GM19395 (cell line): ENCODE measurements at regions not wholly inside any gene's neighbourhood (a gene's known extent, or its start where the extent isn't known, plus 50 kb on each side); places are given as distances from the start of the nearest gene placed in this dataset.
"Not testable (repeated sequence)": the region's sequence is repeated elsewhere in the genome, so short reads cannot be mapped to it uniquely, and the experiment has no call there.

Source experiments
- ATAC-seq: cut with Tn5 transposase; IDR thresholded peaks from one replicate; pipeline ENCODE4 v1.9.1; 2021; ENCODE audit warnings: mild to moderate bottlenecking, moderate library complexity; ENCODE audit not compliant: unreplicated experiment

DNA sequence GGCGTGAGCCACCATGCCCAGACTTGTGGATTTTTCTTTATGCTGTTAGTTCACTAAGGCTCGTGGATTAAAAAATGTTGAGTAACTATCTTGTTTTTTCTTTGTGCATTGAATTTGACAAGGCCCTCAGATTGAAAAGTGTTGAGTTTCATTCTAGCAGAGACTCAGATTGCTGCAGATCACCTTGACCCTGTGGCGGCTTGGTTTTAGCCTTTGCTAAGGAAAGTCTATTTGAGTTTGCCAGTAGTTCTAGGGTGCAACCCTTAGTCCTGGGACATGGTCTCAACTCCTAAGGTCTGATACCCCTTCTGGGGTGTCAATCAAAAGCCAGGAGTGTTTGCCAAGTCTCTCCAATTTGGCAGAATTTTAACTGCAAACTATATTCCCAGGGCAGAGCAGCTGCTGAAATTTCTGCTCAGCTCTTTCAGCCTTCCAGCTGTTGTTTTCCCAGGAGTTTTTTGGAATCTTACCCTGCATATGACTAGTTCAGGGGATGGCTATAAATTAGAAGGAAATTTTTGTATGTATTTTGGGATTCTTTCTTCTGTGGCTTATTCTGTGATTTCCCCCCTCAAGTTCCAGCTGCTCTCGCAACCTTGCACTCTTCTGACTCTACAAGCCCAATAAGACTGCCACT lies 84.3 kb upstream of the HAND1 start:
- no peak for ATAC-seq

DNA sequence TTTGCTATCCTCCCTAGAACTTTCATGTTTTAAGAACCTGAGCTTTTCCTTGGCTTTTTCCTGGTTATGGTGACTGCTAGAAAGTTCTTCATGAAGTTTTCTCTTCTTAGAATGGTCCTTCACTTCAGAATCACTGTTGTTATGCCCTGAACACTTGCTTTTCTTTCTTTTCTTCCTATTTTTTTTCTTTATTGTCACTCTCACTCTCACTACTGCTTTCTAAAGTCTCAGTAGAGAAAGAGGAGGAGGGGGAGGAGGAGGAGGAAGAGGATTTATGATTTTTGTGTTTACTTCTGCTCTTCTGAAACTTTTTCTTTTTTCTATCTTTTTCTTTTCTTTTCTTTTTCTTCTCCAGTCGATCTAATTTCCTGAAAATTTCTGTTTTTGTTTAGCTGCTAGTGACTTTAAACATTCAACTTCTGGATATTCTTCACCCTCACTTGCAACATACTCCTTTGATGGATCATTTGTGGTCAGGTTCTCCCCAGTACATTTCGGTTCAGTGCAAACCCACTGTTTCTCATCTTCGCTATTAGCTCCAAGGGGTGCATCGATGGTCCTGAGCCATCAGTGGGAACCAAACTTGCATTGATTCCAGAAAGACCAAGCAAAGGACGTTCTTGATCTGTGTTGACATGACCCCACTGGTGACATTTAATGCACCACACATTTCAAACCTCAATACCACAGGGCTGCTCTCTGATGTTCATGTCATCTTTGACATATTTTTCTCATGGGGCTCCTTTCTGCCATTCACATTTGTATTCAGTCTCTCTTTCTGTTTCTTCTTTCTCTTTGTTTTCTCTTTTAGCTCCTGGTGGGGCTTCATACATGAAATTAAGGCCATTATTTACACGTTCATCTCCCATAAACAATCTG lies 81.6 kb upstream of the HAND1 start:
- ATAC-seq = no peak

DNA sequence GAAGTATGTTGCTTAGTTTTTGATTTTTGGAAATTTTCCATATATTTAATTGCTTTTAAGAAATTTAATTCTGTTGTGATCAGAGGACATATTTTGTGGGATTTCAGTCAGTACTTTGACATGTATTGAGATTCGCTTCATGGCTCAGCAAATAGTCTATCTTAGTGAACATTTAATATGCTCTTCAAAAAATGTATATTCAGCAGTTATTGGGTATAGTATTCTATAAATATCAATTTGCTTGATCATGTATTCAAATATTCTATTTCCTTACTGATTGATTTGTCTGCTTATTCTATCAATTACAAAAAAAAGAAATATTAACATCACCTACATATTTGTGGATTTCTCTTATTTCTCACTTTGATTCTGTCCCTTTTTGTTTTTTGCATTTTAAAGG lies 79.5 kb upstream of the HAND1 start:
- no peak for ATAC-seq

DNA sequence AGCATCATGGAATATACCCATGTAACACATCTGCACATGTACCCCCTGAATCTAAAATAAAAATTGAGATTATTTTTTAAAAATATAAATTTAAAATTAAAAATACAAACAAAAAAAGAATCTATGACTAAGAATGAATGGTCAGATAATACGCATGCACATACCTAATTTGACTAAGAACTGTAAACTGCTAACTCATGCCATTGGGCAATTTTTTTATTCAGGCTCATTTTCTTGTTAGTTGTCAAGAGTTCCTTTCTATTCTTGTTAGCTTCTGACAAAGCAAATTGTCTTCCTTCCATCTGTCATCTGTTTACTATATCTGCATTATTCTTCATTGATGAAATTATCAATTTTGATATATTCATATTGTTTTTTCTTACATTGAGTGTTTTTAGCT lies 69.5 kb upstream of the HAND1 start:
- no peak for ATAC-seq

DNA sequence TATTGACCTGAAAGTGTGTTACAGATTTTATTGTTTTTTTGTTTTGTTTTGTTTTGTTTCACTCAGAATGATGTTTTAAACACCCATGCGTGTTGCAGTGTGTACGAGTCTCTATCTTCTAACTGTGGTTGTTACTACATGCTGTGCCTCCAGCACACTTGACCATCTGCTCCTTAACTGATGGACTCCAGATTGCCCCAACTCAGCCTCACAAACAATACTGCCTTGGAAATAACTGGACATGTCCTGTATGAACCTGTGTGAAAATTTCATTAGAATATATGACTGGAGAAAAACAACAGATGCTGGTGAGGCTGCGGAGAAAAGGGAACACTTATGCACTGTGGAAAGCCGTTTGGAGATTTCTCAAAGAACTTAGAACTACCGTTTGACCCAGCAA lies 68.7 kb upstream of the HAND1 start:
- ATAC-seq = no peak

DNA sequence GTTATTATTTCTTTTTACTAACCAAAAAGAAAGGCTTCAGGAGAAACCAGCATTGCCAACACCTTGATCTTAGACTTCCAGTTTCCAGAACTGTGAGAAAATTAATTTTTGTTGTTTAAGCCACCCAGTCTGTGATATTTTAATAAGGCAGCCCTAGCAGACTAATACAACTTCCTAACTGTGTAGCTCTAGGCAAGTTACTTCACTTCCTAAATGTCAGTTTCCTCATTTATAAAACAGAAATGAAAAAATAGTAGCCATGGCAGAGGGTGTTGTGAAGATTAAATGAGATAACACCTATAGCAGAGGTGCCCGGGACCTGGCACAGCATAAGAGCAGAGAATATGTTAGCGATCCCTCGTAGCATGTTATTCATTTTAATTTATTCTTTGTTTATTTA lies 66.6 kb upstream of the HAND1 start:
- ATAC-seq = no peak

DNA sequence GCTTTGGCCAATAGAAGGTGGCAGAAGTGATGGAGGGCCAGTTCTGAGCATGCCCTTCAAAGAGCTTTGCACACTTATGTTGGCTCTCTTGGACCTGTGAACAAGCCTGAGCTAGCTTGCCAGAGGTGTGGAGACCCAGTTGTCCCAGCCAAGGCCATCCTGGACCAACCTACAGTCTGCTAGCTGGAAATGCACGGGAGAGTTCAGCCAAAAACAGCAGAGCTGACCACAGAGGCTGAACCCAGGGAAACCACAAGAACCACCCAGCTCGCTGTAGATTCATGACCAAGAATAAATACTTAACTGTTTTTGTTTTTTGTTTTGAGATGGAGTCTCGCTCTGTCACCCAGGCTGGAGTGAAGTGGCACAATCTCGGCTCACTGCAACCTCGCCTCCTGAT lies 65.4 kb upstream of the HAND1 start:
- ATAC-seq = no peak

DNA sequence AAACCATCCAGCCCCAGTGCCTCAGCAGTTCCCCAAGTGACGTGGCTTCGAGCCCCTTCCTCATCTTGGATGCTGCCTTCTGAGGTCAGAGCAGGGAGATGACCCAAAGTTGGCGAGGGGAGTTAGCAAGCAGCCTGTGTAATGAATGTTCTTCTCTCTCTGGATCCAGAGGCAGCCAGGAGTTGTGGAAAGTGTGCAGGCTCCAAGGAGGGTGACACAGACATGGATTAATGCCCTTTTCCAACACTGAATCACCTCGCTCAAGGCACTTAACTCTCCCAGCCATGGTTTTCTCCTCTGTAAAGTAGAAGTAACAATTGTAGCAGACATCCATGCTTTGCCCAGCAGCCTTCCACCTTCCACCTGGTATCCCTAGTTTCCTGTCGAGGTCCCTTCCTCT lies 64.6 kb upstream of the HAND1 start:
- ATAC-seq = no peak

DNA sequence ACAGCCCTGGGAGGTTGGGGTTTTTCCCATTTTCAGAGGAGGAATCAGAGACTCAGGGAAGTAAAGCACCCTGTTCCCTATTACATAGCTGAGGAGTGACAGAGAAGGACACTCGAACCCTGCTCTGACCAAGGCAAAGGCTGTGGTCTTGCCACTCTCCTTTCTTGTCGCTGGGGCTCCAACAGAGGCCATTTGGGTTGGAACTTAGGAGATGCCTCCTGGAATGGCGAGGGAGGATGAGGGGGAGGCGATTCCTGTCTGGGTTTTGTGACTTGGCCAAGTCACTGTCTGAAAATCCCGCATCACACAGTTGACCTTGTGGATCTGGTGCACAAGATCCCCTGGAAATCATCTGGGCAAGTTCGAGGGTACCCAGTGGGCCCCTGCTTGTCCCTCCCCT lies 64.0 kb upstream of the HAND1 start:
- no peak for ATAC-seq

DNA sequence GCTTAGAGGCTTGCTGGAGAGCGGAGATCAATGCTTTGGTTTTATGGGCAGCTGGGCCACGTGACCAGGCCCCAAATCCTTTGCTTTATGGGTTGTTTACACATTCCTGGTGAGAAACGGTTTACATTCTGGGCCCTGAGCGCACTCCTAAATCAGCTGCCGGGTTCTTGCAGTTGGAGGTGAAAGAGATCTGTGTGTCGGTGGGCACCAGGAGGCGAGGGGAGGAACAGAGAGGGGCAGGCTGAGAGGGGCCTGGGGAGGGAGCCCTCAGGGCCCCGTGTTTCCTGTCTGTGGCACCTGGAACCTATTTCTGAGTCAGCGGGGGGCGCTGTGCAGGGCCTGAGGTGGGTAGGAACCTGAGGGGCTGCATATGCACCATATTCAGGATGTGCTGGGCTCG lies 63.5 kb upstream of the HAND1 start:
- ATAC-seq = no peak

DNA sequence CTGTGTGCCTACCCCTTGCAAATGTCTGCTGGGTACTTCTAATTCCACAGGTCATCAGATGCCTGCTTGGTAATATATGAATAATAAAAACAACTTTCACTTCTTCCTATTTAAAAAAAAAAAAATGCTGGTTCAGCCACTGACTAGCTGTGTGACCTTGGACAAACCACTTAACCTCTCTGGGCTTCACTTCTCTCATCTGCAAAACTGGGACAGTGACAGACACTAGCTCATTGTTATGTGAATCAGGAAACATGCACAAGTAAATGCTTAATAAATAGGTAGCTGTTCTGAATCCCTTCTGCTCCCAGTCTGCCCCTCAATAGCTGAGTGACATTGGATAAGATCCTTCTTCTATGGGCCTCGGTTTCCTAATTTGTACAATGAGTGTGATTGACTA lies 62.6 kb upstream of the HAND1 start:
- no peak for ATAC-seq

DNA sequence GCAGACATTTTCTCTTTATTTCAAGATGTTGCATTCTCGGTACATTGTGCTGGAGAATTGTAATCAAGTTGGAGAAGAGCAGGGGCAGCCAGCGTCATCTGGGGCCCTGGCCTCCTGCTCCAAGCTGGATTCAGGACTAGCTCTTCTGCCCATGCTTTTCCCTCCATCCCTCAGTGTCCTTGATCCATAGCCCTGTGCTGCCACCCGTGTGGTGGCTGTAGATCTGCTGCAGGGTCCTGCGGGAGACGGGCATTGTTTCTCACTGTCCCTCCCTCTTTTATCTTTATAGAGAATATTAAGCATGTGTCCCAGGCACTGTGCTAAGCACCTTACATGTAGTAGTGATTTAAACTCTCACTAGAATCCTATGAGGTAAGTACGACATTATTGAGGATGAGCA lies 60.5 kb upstream of the HAND1 start:
- ATAC-seq = no peak

DNA sequence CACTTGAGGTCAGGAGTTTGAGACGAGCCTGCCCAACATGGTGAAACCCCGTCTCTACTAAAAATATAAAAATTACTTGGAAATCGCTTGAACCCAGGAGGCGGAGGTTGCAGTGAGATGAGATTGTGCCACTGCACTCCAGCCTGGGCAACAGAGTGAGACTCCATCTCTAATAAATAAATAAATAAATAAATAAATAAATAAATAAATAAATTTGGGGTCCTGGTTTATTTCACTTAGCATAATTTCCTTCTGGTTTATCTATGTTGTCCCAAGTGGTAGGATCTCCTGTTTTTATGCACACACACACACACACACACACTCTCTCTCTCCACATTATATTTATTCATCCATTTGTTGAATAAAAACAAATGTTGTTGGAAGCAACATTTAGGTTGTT lies 58.4 kb upstream of the HAND1 start:
- not testable (repeated sequence) for ATAC-seq

DNA sequence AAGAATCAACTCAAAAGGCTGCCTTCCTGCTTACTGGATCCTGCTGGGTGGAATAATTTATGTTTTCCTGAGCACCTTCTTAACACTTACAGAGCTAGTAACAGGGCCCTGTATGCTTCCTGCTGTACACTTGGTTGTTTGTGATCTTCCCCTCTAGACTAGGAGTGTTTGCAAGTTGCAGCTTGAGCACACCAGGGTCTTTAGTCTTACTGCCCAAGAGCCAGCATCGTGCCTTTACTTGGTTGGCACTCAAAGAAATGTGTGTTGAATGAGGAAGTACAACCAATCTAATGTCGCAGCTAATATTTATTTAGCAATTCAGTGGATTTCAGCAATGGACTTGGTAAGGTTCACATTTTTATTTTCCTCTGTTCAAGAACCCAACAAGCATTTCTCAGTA lies 57.5 kb upstream of the HAND1 start:
- no peak for ATAC-seq

DNA sequence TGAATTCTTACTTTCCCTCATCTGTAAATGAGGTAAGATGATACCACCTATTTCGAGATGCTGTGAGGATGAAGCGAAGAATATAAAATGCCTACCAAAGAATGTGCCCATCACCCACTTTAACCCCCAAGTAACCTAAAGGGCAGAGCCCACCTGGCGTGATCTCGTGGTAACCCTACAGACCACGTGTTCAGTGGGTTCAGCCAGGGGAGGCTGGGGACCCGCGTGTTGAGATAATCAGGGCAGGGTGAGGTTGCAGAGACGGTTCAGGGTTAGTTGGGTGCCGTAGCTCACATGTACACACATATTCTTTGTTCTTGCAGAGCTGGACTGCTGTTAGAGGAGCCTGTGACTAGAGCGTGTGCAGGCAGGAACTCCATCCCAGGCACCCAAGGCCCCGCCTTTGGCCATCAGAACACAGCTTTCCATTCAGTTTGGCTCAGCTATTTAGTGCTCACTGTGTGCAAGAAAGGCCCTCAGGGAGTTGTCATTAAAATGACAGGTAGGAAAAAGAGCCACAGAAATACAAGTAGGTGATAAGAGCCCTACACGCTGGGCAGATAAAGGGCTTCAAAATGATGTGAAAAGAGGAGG lies 56.5 kb upstream of the HAND1 start:
- no peak for ATAC-seq

DNA sequence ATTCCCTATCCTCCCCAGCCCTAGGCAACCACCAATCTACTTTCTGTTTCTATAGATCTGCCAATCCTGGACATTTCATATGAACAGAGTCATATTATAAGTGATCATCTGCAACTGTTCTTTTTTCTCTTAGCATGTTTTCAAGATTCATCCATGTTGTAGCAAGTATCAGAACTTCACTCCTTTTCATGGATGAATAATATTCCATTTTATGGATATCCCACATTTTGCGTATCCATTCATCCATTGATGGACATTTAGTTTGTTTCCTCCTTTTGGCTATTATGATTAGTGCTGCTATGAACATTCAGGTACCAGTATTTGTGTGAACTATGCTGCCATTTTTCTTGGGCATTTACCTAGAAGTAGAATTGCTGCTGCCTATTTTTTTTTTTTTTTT lies 51.3 kb upstream of the HAND1 start:
- no peak for ATAC-seq

DNA sequence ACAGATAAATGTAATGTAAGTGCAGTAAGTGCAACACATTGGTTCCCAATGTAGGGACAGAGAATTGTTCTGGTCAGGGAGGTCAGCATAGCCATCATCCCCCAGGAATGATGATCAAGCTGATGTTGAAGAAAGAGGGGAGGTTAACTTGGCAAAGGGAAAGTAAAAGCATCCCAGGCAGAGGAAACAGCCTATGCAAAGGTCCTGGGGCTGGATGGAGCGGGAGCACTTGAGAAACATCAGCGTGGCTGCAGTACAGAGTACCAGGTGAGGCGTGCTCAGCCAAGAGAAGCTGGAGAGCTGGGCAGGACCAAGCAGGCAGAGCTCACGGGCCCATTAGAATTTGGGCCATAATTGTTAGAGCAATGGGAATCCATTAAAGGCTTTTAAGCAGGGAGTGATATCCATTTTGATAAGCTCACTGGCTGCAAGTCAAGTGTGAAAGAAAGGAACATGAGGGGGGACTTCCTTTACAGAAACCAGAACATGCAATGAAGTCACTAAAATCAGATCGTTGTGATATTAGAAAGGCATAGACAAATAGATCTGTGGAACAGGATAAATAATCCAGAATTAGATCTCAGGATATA lies 50.1 kb upstream of the HAND1 start:
- no peak for ATAC-seq
